ENCODE measurements at regions not wholly inside any gene's neighbourhood (a gene's known extent, or its start where the extent isn't known, plus 50 kb on each side); places are given as distances from the start of the nearest gene placed in this dataset.

DNA sequence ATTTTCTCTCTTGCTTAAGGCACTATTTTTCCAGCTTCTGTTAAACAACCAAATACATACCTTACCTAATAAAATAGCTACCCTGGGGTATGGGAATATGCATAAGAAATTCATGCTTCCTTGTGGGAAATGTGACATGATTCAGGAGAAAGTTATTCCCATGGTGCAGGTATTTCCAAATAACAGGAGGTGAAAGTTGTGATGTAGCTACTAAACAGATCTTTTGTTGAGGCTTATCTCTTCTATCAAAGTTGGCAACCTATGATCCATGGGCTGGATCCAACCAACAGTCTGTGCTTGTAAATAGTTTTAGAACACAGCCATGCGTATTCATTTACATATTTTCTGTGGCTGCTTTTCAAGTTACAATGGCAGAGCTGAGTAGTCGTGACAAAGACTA lies 177.8 kb upstream of the NBEA start:
- no peak for TF ChIP-seq POLR2AphosphoS5 (IDR thresholded peaks at IDR 0.05; ENCODE audit: low read depth, low read length)
- TF ChIP-seq, protein P1, sequence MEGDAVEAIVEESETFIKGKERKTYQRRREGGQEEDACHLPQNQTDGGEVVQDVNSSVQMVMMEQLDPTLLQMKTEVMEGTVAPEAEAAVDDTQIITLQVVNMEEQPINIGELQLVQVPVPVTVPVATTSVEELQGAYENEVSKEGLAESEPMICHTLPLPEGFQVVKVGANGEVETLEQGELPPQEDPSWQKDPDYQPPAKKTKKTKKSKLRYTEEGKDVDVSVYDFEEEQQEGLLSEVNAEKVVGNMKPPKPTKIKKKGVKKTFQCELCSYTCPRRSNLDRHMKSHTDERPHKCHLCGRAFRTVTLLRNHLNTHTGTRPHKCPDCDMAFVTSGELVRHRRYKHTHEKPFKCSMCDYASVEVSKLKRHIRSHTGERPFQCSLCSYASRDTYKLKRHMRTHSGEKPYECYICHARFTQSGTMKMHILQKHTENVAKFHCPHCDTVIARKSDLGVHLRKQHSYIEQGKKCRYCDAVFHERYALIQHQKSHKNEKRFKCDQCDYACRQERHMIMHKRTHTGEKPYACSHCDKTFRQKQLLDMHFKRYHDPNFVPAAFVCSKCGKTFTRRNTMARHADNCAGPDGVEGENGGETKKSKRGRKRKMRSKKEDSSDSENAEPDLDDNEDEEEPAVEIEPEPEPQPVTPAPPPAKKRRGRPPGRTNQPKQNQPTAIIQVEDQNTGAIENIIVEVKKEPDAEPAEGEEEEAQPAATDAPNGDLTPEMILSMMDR (IDR thresholded peaks at IDR 0.05 in 2 of 3, conservative IDR thresholded peaks at IDR 0.05 in 1 of 3; ENCODE audit: borderline replicate concordance in 1 of 3, insufficient read depth in 1 of 3, low read depth in 2 of 3, low read length in 2 of 3), result no peak
- TF ChIP-seq, protein P2, sequence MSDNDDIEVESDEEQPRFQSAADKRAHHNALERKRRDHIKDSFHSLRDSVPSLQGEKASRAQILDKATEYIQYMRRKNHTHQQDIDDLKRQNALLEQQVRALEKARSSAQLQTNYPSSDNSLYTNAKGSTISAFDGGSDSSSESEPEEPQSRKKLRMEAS (IDR thresholded peaks at IDR 0.05), result no peak
- no peak for TF ChIP-seq POLR2A (IDR thresholded peaks at IDR 0.05; ENCODE audit: borderline replicate concordance, extremely low read depth, insufficient read depth, insufficient read length)
- TF ChIP-seq, protein P3, sequence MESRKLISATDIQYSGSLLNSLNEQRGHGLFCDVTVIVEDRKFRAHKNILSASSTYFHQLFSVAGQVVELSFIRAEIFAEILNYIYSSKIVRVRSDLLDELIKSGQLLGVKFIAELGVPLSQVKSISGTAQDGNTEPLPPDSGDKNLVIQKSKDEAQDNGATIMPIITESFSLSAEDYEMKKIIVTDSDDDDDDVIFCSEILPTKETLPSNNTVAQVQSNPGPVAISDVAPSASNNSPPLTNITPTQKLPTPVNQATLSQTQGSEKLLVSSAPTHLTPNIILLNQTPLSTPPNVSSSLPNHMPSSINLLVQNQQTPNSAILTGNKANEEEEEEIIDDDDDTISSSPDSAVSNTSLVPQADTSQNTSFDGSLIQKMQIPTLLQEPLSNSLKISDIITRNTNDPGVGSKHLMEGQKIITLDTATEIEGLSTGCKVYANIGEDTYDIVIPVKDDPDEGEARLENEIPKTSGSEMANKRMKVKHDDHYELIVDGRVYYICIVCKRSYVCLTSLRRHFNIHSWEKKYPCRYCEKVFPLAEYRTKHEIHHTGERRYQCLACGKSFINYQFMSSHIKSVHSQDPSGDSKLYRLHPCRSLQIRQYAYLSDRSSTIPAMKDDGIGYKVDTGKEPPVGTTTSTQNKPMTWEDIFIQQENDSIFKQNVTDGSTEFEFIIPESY (IDR thresholded peaks at IDR 0.05; ENCODE audit: extremely low read depth, insufficient replicate concordance, low read length), result no peak
- no peak for TF ChIP-seq FOSL1 (IDR thresholded peaks at IDR 0.05; ENCODE audit: low read depth)
- TF ChIP-seq, protein P4, sequence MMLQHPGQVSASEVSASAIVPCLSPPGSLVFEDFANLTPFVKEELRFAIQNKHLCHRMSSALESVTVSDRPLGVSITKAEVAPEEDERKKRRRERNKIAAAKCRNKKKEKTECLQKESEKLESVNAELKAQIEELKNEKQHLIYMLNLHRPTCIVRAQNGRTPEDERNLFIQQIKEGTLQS (IDR thresholded peaks at IDR 0.05), result no peak
- TF ChIP-seq SIN3A (IDR thresholded peaks at IDR 0.05; ENCODE audit: low read depth), result no peak
- TF ChIP-seq RAD21 (IDR thresholded peaks at IDR 0.05; ENCODE audit: low read depth), result no peak
- TF ChIP-seq ZNF274 (IDR thresholded peaks at IDR 0.05; ENCODE audit: low read depth, low read length), result no peak
- TF ChIP-seq EZH2 (IDR thresholded peaks at IDR 0.05), result no peak
- TF ChIP-seq, protein P5, sequence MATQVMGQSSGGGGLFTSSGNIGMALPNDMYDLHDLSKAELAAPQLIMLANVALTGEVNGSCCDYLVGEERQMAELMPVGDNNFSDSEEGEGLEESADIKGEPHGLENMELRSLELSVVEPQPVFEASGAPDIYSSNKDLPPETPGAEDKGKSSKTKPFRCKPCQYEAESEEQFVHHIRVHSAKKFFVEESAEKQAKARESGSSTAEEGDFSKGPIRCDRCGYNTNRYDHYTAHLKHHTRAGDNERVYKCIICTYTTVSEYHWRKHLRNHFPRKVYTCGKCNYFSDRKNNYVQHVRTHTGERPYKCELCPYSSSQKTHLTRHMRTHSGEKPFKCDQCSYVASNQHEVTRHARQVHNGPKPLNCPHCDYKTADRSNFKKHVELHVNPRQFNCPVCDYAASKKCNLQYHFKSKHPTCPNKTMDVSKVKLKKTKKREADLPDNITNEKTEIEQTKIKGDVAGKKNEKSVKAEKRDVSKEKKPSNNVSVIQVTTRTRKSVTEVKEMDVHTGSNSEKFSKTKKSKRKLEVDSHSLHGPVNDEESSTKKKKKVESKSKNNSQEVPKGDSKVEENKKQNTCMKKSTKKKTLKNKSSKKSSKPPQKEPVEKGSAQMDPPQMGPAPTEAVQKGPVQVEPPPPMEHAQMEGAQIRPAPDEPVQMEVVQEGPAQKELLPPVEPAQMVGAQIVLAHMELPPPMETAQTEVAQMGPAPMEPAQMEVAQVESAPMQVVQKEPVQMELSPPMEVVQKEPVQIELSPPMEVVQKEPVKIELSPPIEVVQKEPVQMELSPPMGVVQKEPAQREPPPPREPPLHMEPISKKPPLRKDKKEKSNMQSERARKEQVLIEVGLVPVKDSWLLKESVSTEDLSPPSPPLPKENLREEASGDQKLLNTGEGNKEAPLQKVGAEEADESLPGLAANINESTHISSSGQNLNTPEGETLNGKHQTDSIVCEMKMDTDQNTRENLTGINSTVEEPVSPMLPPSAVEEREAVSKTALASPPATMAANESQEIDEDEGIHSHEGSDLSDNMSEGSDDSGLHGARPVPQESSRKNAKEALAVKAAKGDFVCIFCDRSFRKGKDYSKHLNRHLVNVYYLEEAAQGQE (IDR thresholded peaks at IDR 0.05; ENCODE audit: low read depth), result no peak
- no peak for TF ChIP-seq EZH2phosphoT487 (IDR thresholded peaks at IDR 0.05; ENCODE audit: borderline replicate concordance)
- TF ChIP-seq YY1 (IDR thresholded peaks at IDR 0.05; ENCODE audit: extremely low read depth, insufficient replicate concordance, low read depth, low read length), result no peak
